Loucy (cell line): ENCODE measurements at regions not wholly inside any gene's neighbourhood (a gene's known extent, or its start where the extent isn't known, plus 50 kb on each side); places are given as distances from the start of the nearest gene placed in this dataset.

Experiments
- H2AFZ ChIP-seq: fragments of 200-600 bp; sonication (generic); 2 replicates; pipeline ENCODE4 v1.6.0; 2016; ENCODE audit warnings: antibody characterized with exemption, mild to moderate bottlenecking, low read length, moderate library complexity
- H3F3A ChIP-seq: fragments of 200-600 bp; 2 replicates; pipeline ENCODE4 v1.6.0; 2016; ENCODE audit warnings: antibody characterized with exemption, low read depth, mild to moderate bottlenecking
- H3K27me3 ChIP-seq: fragments of 200-600 bp; sonication (generic); 2 replicates; pipeline ENCODE4 v1.6.1; 2014; ENCODE audit warnings: low read length, mild to moderate bottlenecking; ENCODE audit not compliant: insufficient read depth, poor library complexity, severe bottlenecking
- H3K36me3 ChIP-seq: fragments of 200-600 bp; sonication (generic); 2 replicates; pipeline ENCODE4 v1.6.1; 2016; ENCODE audit warnings: low read length; ENCODE audit not compliant: insufficient read depth
- H3K4me1 ChIP-seq: fragments of 200-600 bp; sonication (generic); 2 replicates; pipeline ENCODE4 v1.5.1; 2014; ENCODE audit warnings: low read length, mild to moderate bottlenecking; ENCODE audit not compliant: insufficient read depth, poor library complexity, severe bottlenecking
- H3K4me2 ChIP-seq: fragments of 200-600 bp; sonication (generic); 2 replicates; pipeline ENCODE4 v1.6.0; 2014; ENCODE audit warnings: antibody characterized with exemption, low read length, low read depth, mild to moderate bottlenecking; ENCODE audit not compliant: poor library complexity, severe bottlenecking
- H3K4me3 ChIP-seq: fragments of 200-600 bp; sonication (generic); 2 replicates; pipeline ENCODE4 v1.5.1; 2014; ENCODE audit warnings: low read length, mild to moderate bottlenecking, mixed read lengths; ENCODE audit not compliant: poor library complexity, severe bottlenecking
- H3K79me2 ChIP-seq: fragments of 200-600 bp; sonication (generic); 2 replicates; pipeline ENCODE4 v1.6.1; 2014; ENCODE audit warnings: low read length; ENCODE audit not compliant: insufficient read depth
- H3K9ac ChIP-seq: fragments of 200-600 bp; sonication (generic); 2 replicates; pipeline ENCODE4 v1.6.0; 2014; ENCODE audit warnings: mild to moderate bottlenecking, low read depth, low read length, moderate library complexity; ENCODE audit not compliant: poor library complexity, severe bottlenecking
- H3K9me2 ChIP-seq: fragments of 200-600 bp; sonication (generic); replicated peaks from 2 replicates; pipeline ENCODE4 v1.6.1; 2016; ENCODE audit warnings: low read depth, low read length, mixed read lengths
- H3K9me3 ChIP-seq: fragments of 200-600 bp; sonication (generic); 2 replicates; pipeline ENCODE4 v1.6.1; 2014; ENCODE audit warnings: mild to moderate bottlenecking, antibody characterized with exemption, low read length, low read depth; ENCODE audit not compliant: insufficient read depth
- H4K20me1 ChIP-seq: fragments of 200-600 bp; sonication (generic); 2 replicates; pipeline ENCODE4 v1.6.0; 2014; ENCODE audit warnings: antibody characterized with exemption, low read length, mild to moderate bottlenecking; ENCODE audit not compliant: insufficient read depth, poor library complexity, severe bottlenecking
- CTCF ChIP-seq: fragments of 200-600 bp; sonication (generic); conservative IDR thresholded peaks from 2 replicates; pipeline ENCODE4 v1.5.1; 2014; ENCODE audit warnings: mild to moderate bottlenecking, antibody characterized with exemption, low read length
- EZH2phosphoT487 ChIP-seq: fragments of 200-600 bp; IDR thresholded peaks from 2 replicates; pipeline ENCODE4 v1.6.1; 2018; ENCODE audit warnings: antibody characterized with exemption, mild to moderate bottlenecking, moderate library complexity, borderline replicate concordance

- Histone ChIP-seq H3K36me3 (no peaks in the 10 kb centered on the region), H2AFZ (no peak overlapping the region), H3K9ac (no peak overlapping the region), H4K20me1 (no peaks in the 10 kb centered on the region), H3K9me3 (no peaks in the 10 kb centered on the region), H3F3A (no peaks in the 10 kb centered on the region), H3K27me3 (no peaks in the 10 kb centered on the region), H3K9me2 (no peaks in the 10 kb centered on the region), H3K4me3 (no peak overlapping the region), H3K79me2 (no peaks in the 10 kb centered on the region), H3K4me2 (no peak overlapping the region), H3K4me1 (no peaks in the 10 kb centered on the region)
- TF ChIP-seq CTCF = no peak
- no peak for TF ChIP-seq EZH2phosphoT487
Observed at GRCh38 chr10:62453274-62453673, 79.1 kb downstream of the ZNF365 start.

GRCh38 chr10:62454687-62455397, 80.7 kb downstream of the ZNF365 start:
- no peaks in the 10 kb centered on the region for H4K20me1 ChIP-seq
- H3K4me2 ChIP-seq = no peak overlapping the region
- H3K9ac ChIP-seq = no peak overlapping the region
- no peaks in the 10 kb centered on the region for H3F3A ChIP-seq
- no peaks in the 10 kb centered on the region for H3K27me3 ChIP-seq
- no peaks in the 10 kb centered on the region for H3K79me2 ChIP-seq
- no peaks in the 10 kb centered on the region for H3K4me1 ChIP-seq
- no peak overlapping the region for H3K4me3 ChIP-seq
- H3K9me2 ChIP-seq = no peaks in the 10 kb centered on the region
- H3K36me3 ChIP-seq = no peaks in the 10 kb centered on the region
- H2AFZ ChIP-seq = no peak overlapping the region
- TF ChIP-seq EZH2phosphoT487 (no peak), CTCF (no peak)
- no peaks in the 10 kb centered on the region for H3K9me3 ChIP-seq

DNA sequence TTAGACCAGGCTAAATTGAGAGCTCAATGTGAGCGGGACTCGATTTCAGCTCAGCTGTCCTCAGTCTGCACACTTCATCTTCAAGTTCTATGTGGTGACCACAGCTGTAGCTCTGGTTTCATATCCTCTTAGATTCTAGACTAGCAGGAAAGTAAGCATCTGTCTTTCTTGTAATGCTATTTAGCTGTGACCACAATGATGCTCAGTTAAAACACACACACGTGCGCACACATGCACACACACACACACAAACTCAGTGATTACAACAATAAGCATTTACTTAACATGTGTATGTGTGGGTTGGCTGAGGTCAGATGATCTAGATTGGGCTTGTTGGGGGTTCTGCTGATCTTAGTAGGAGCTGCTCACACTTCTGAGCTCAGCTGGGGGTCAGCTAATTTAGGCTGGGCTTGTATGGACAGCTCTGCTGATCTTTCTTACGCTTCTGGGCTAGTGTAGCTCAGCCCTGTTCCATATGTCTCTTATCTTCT, 82.5 kb downstream of the ZNF365 start:
- H3K4me1 ChIP-seq = no peaks in the 10 kb centered on the region
- no peaks in the 10 kb centered on the region for H4K20me1 ChIP-seq
- no peaks in the 10 kb centered on the region for H3F3A ChIP-seq
- no peak overlapping the region for H3K9ac ChIP-seq
- no peaks in the 10 kb centered on the region for H3K79me2 ChIP-seq
- H3K4me2 ChIP-seq = no peak overlapping the region
- TF ChIP-seq CTCF (no peak), EZH2phosphoT487 (no peak)
- H3K9me2 ChIP-seq = no peaks in the 10 kb centered on the region
- no peak overlapping the region for H3K4me3 ChIP-seq
- H3K27me3 ChIP-seq = no peaks in the 10 kb centered on the region
- no peak overlapping the region for H2AFZ ChIP-seq
- H3K36me3 ChIP-seq = no peaks in the 10 kb centered on the region
- H3K9me3 ChIP-seq = no peaks in the 10 kb centered on the region
